Caco-2 (cell line): ENCODE measurements at regions not wholly inside any gene's neighbourhood (a gene's known extent, or its start where the extent isn't known, plus 50 kb on each side); places are given as distances from the start of the nearest gene placed in this dataset.

Source experiments
- BruUV-seq: library from RNA; stranded (reverse); fragments of 400-500 nt; replicated peaks from 2 replicates; lab custom pipeline; 2021; lab: Mats Ljungman, UMichigan
- CTCF ChIA-PET: fragments of 300-600 bp; sonication (Branson Sonifier 250); formaldehyde crosslinking; loops from one replicate; lab custom pipeline; 2022; ENCODE audit warnings: antibody characterized with exemption; lab: Charles Lee
- POLR2A ChIA-PET: fragments of 300-600 bp; sonication (Branson Sonifier 250); formaldehyde crosslinking; loops from one replicate; lab custom pipeline; 2022; ENCODE audit warnings: antibody characterized with exemption; lab: Charles Lee
- DNase-seq, 2 experiments: peaks; one replicate each; pipeline versions ENCODE4 v3.0.0 to v3.0.0-alpha.2; 2020 to 2022
- H3K27me3 ChIP-seq: replicated peaks from 2 replicates; pipeline ENCODE4 v1.6.0; 2011; ENCODE audit warnings: low read length; ENCODE audit not compliant: control insufficient read depth, insufficient read depth
- H3K36me3 ChIP-seq: 2 replicates; pipeline ENCODE4 v1.5.1; 2011; ENCODE audit warnings: low read length; ENCODE audit not compliant: control insufficient read depth, insufficient read depth
- H3K4me1 ChIP-seq: fragments of 250-450 bp; sonication (Bioruptor Pico); 2 replicates; pipeline ENCODE4 v1.5.1; 2020; ENCODE audit warnings: mild to moderate bottlenecking
- H3K4me3 ChIP-seq: 2 replicates; pipeline ENCODE4 v1.5.1; 2011; ENCODE audit warnings: low read depth, mild to moderate bottlenecking, control low read depth, low read length
- H3K9me3 ChIP-seq: fragments of 250-450 bp; sonication (Bioruptor Pico); 2 replicates; pipeline ENCODE4 v1.5.1; 2020; ENCODE audit warnings: mild to moderate bottlenecking, moderate library complexity
- H3K27ac Mint-ChIP-seq: one replicate; pipeline ENCODE4 v1.8.0; 2022; ENCODE audit warnings: mixed read lengths; ENCODE audit not compliant: unreplicated experiment
- H3K27me3 Mint-ChIP-seq: one replicate; pipeline ENCODE4 v1.8.0; 2022; ENCODE audit warnings: mixed read lengths; ENCODE audit not compliant: insufficient read depth, unreplicated experiment
- H3K36me3 Mint-ChIP-seq: one replicate; pipeline ENCODE4 v1.8.0; 2022; ENCODE audit warnings: mild to moderate bottlenecking, mixed read lengths; ENCODE audit not compliant: insufficient read depth, unreplicated experiment
- H3K4me1 Mint-ChIP-seq: one replicate; pipeline ENCODE4 v1.8.0; 2022; ENCODE audit warnings: low read depth, mixed read lengths; ENCODE audit not compliant: unreplicated experiment
- H3K4me3 Mint-ChIP-seq: one replicate; pipeline ENCODE4 v1.8.0; 2022; ENCODE audit warnings: mild to moderate bottlenecking, moderate library complexity, mixed read lengths; ENCODE audit not compliant: unreplicated experiment
- H3K9me3 Mint-ChIP-seq: one replicate; pipeline ENCODE4 v1.8.0; 2022; ENCODE audit warnings: mixed read lengths; ENCODE audit not compliant: unreplicated experiment
- intact Hi-C: fragments of 100-400 bp; cut with micrococcal nuclease; formaldehyde crosslinking; loops from one replicate; pipeline ENCODE4 v1.10.0; 2022; ENCODE audit not compliant: unreplicated experiment
- TF ChIP-seq, protein P1 (sequence below), 2 experiments: fragments of 200-600 bp in 1 of 2; IDR thresholded peaks; 1 replicate in 1 of 2; 2 replicates in 1 of 2; pipeline versions ENCODE4 v1.5.1 to v1.8.0; 2011 to 2022; ENCODE audit warnings: antibody characterized with exemption in 1 of 2, control low read depth in 1 of 2, inconsistent platforms in 1 of 2, low read depth in 1 of 2, low read length in 1 of 2, mild to moderate bottlenecking in 1 of 2, moderate library complexity in 1 of 2; ENCODE audit not compliant: insufficient read depth in 1 of 2, severe bottlenecking in 1 of 2, unreplicated experiment in 1 of 2

DNA sequence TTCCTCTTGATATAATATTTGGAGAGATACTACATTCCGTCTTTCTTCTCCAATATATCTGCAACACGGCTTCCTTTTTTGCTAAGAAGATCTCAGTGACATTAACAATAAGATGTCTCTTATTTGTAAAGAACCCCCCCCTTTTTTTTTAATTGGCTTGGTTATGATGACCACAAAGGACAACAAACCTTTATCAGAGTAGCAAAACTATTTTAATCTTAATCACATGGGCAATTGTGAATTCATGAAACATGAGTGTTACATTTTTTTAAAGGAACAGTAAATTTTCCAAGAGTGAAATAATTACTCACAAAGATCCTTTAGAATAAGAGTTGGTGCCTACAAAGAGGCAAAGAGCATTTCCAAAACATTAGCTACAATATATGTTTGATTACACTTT, 554.1 kb downstream of the MAT2B start:
- no peak for DNase-seq
- ChIA-PET POLR2A (no interaction called here), CTCF (no interaction called here)
- Histone ChIP-seq H3K4me1 (no peaks in the 10 kb centered on the region), H3K4me3 (no peak overlapping the region), H3K36me3 (no peaks in the 10 kb centered on the region), H3K9me3 (no peaks in the 10 kb centered on the region), H3K27me3 (no peaks in the 10 kb centered on the region)
- no peaks in the 10 kb centered on the region for H3K36me3 Mint-ChIP-seq
- TF ChIP-seq, protein P1, sequence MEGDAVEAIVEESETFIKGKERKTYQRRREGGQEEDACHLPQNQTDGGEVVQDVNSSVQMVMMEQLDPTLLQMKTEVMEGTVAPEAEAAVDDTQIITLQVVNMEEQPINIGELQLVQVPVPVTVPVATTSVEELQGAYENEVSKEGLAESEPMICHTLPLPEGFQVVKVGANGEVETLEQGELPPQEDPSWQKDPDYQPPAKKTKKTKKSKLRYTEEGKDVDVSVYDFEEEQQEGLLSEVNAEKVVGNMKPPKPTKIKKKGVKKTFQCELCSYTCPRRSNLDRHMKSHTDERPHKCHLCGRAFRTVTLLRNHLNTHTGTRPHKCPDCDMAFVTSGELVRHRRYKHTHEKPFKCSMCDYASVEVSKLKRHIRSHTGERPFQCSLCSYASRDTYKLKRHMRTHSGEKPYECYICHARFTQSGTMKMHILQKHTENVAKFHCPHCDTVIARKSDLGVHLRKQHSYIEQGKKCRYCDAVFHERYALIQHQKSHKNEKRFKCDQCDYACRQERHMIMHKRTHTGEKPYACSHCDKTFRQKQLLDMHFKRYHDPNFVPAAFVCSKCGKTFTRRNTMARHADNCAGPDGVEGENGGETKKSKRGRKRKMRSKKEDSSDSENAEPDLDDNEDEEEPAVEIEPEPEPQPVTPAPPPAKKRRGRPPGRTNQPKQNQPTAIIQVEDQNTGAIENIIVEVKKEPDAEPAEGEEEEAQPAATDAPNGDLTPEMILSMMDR (IDR thresholded peaks at IDR 0.05; ENCODE audit: insufficient read depth in 1 of 2, low read depth in 1 of 2, low read length in 1 of 2, severe bottlenecking in 1 of 2, unreplicated experiment in 1 of 2), result no peak
- H3K4me1 Mint-ChIP-seq, result no peaks in the 10 kb centered on the region
- intact Hi-C loops, result no loop called here
- no TSS peak for BruUV-seq
- H3K27ac Mint-ChIP-seq, result no peak overlapping the region
- H3K27me3 Mint-ChIP-seq, result peaks cover 3% of the 10 kb centered on the region
- no peaks in the 10 kb centered on the region for H3K9me3 Mint-ChIP-seq
- no peak overlapping the region for H3K4me3 Mint-ChIP-seq

DNA sequence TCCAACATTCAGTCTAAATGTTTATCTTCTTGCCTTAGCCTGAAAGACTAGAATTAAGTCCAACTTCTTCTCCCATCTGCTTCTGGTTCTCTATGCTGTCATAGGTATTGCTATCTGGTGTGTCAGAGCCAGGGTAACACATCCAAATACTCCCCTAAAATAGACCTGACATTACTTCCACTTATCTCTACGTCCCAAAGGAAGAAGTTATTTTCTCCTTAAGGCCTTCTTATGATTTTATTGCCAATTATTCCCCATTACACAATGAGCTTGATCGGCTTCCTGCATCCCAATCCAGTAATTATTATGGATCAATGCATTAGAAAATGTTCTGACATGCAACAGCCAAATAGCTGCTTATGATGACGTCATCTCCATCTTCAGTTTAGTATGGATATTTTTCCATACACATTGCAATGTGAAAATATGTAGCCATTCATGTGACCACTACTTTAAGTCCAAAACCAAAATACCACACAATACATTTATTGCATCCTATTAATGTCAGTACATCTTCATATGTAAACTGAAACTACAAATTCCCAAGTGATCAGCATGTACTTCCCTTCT, 555.5 kb downstream of the MAT2B start:
- DNase-seq, result no peak
- no peaks in the 10 kb centered on the region for H3K4me1 ChIP-seq
- Mint-ChIP-seq H3K36me3 (no peaks in the 10 kb centered on the region), H3K27ac (no peak overlapping the region), H3K9me3 (no peaks in the 10 kb centered on the region), H3K4me1 (no peaks in the 10 kb centered on the region), H3K4me3 (no peak overlapping the region), H3K27me3 (peaks cover 3% of the 10 kb centered on the region)
- H3K27me3 ChIP-seq, result no peaks in the 10 kb centered on the region
- TF ChIP-seq, protein P1 (IDR thresholded peaks at IDR 0.05; ENCODE audit: insufficient read depth in 1 of 2, low read depth in 1 of 2, low read length in 1 of 2, severe bottlenecking in 1 of 2, unreplicated experiment in 1 of 2), result no peak
- BruUV-seq, result no TSS peak
- no peak overlapping the region for H3K4me3 ChIP-seq
- no peaks in the 10 kb centered on the region for H3K36me3 ChIP-seq
- ChIA-PET POLR2A (no interaction called here), CTCF (interaction anchor here (0.6 kb wide), 1 partner anchor 501 kb away, joined by 5 read pairs; no protein-coding TSS in a partner anchor)
- no peaks in the 10 kb centered on the region for H3K9me3 ChIP-seq
- intact Hi-C loops, result no loop called here

DNA sequence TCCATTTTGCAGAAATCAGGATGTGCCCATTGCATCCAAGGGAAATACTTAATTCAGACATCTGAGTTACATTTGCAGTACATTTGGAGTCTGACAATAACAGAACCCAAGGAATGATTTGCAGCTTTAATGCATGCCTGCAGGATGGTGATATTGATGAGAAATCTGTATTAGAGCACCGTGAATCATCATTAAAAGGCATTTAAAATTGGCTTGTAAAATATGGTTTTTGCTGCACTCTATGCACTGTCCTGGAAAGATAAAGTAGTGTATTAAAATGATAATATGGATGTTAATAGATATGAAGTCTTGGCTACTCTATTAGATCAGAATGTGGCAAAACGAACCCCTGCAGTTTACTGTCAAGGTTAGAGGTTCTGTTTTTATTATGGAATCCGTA, 556.9 kb downstream of the MAT2B start:
- ChIA-PET CTCF (no interaction called here), POLR2A (no interaction called here)
- no peaks in the 10 kb centered on the region for H3K36me3 ChIP-seq
- TF ChIP-seq, protein P1 (IDR thresholded peaks at IDR 0.05; ENCODE audit: insufficient read depth in 1 of 2, low read depth in 1 of 2, low read length in 1 of 2, severe bottlenecking in 1 of 2, unreplicated experiment in 1 of 2), result no peak
- Mint-ChIP-seq H3K27me3 (peaks cover 3% of the 10 kb centered on the region), H3K9me3 (no peaks in the 10 kb centered on the region), H3K4me1 (no peaks in the 10 kb centered on the region), H3K27ac (no peak overlapping the region), H3K4me3 (no peak overlapping the region), H3K36me3 (no peaks in the 10 kb centered on the region)
- intact Hi-C loops, result no loop called here
- H3K9me3 ChIP-seq, result no peaks in the 10 kb centered on the region
- no peaks in the 10 kb centered on the region for H3K27me3 ChIP-seq
- BruUV-seq, result no TSS peak
- no peaks in the 10 kb centered on the region for H3K4me1 ChIP-seq
- H3K4me3 ChIP-seq, result no peak overlapping the region
- DNase-seq, result no peak
